ENCODE measurements at regions not wholly inside any gene's neighbourhood (a gene's known extent, or its start where the extent isn't known, plus 50 kb on each side); places are given as distances from the start of the nearest gene placed in this dataset.

DNA sequence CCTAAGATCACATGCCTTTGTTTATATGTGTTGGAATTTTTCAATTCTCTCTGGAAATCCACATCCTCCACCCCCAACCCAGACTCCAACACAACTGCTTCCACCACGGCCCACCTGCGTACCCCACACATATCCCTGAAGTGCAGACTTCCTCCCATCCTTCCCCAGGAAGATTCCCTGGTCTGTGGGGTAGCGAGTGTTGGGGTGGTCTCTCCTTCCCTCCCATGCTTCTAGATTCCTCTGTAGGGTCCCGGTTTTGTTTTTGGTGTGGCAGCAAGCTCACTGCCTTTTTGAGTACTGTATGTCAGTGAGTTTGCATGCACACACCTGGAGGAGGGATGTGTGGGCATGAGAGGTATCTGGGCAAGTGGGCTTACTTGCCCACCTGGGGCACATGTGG is 127.6 kb downstream of the MRPL14 start:
- TF ChIP-seq EP300 (IDR thresholded peaks at IDR 0.05) (no peak), POLR2A (IDR thresholded peaks at IDR 0.05) (no peak)
